Osteoblast (primary cell): ENCODE measurements at regions not wholly inside any gene's neighbourhood (a gene's known extent, or its start where the extent isn't known, plus 50 kb on each side); places are given as distances from the start of the nearest gene placed in this dataset.

ENCODE experiments used
- DNase-seq: peaks from one replicate; pipeline ENCODE4 v3.0.0; 2011; ENCODE audit warnings: low spot score, mixed read lengths; ENCODE audit not compliant: insufficient read length; ENCODE audit errors: missing footprints
- H2AFZ ChIP-seq: 2 replicates; pipeline ENCODE4 v1.6.0; 2011; ENCODE audit warnings: mild to moderate bottlenecking, low read length
- H3K27ac ChIP-seq: 2 replicates; pipeline ENCODE4 v1.5.1; 2011; ENCODE audit warnings: mild to moderate bottlenecking, low read depth, low read length, moderate library complexity
- H3K27me3 ChIP-seq: 2 replicates; pipeline ENCODE4 v1.6.0; 2012; ENCODE audit warnings: mild to moderate bottlenecking, control low read depth, inconsistent platforms, low read length, moderate library complexity; ENCODE audit not compliant: insufficient read depth
- H3K36me3 ChIP-seq: 2 replicates; pipeline ENCODE4 v1.5.1; 2011; ENCODE audit warnings: mild to moderate bottlenecking, low read length, control low read depth, moderate library complexity; ENCODE audit not compliant: insufficient read depth
- H3K4me1 ChIP-seq: 2 replicates; pipeline ENCODE4 v1.5.1; 2011; ENCODE audit warnings: mild to moderate bottlenecking, low read length, control low read depth, moderate library complexity; ENCODE audit not compliant: insufficient read depth
- H3K4me2 ChIP-seq: 2 replicates; pipeline ENCODE4 v1.6.0; 2011; ENCODE audit warnings: mild to moderate bottlenecking, low read length; ENCODE audit not compliant: insufficient read depth
- H3K4me3 ChIP-seq: fragments of 200-600 bp; sonication (generic); 3 replicates; pipeline ENCODE4 v1.5.1; 2012; ENCODE audit warnings: mild to moderate bottlenecking, low read length, inconsistent platforms; ENCODE audit not compliant: insufficient read depth
- H3K79me2 ChIP-seq: 2 replicates; pipeline ENCODE4 v1.6.0; 2012; ENCODE audit warnings: mild to moderate bottlenecking, low read length, control low read depth, inconsistent platforms; ENCODE audit not compliant: insufficient read depth
- H3K9me3 ChIP-seq: 2 replicates; pipeline ENCODE4 v1.5.1; 2011; ENCODE audit warnings: low read depth, low read length, control low read depth
- H4K20me1 ChIP-seq: 2 replicates; pipeline ENCODE4 v1.6.0; 2012; ENCODE audit warnings: mild to moderate bottlenecking, low read length, control low read depth; ENCODE audit not compliant: insufficient read depth
- CTCF ChIP-seq: IDR thresholded peaks from 2 replicates; pipeline ENCODE4 v1.5.1; 2011; ENCODE audit warnings: mild to moderate bottlenecking, low read depth, low read length, moderate library complexity; ENCODE audit errors: extremely low read depth

DNA sequence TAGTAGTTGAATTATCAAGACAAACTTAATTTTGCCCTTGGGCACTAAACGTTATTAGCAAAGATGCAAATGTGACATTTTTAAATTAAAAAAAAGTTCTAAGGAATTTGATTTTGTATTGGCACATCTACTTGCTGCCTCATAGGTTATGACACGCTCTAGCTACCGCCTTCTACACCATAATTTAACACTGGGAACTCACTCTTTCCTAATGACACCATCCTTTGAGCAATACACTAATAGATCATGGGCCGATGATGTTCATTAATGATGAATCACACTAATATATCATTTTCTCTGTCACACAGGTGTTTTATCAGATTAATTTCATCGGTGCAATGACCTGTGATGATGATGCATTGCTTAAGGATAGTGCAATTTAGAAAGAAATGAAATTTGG lies 528.8 kb upstream of the PCDH9 start:
- no peak overlapping the region for H3K4me3 ChIP-seq
- no peaks in the 10 kb centered on the region for H3K79me2 ChIP-seq
- H3K27me3 ChIP-seq = no peaks in the 10 kb centered on the region
- no peaks in the 10 kb centered on the region for H3K9me3 ChIP-seq
- no peak for DNase-seq
- H2AFZ ChIP-seq = no peak overlapping the region
- no peaks in the 10 kb centered on the region for H3K4me1 ChIP-seq
- H4K20me1 ChIP-seq = no peaks in the 10 kb centered on the region
- no peak for TF ChIP-seq CTCF
- H3K4me2 ChIP-seq = no peak overlapping the region
- no peak overlapping the region for H3K27ac ChIP-seq
- no peaks in the 10 kb centered on the region for H3K36me3 ChIP-seq

DNA sequence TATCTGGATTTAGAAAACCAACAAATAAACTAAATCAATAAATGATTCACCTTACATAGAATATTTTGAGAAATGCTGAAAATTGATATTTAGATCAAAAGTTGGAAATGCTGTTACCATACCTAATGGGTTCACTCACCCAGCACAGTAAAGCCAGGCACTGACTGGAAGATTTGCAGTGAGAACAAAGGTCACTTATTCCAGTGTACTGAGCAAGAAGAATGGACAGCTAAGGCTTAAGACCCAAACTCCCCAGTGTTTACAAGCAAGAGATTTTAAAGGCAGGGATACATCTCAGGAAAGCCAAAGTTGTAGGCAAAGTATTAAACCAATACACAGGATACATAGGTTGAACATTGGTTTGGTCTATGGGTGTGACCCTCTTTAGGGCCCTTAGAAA lies 523.9 kb upstream of the PCDH9 start:
- Histone ChIP-seq H3K4me1 (no peaks in the 10 kb centered on the region), H2AFZ (no peak overlapping the region), H3K27ac (no peak overlapping the region), H3K4me2 (no peak overlapping the region), H3K9me3 (no peaks in the 10 kb centered on the region), H3K79me2 (no peaks in the 10 kb centered on the region), H3K4me3 (no peak overlapping the region), H3K36me3 (no peaks in the 10 kb centered on the region), H4K20me1 (no peaks in the 10 kb centered on the region), H3K27me3 (no peaks in the 10 kb centered on the region)
- no peak for TF ChIP-seq CTCF
- DNase-seq = no peak

DNA sequence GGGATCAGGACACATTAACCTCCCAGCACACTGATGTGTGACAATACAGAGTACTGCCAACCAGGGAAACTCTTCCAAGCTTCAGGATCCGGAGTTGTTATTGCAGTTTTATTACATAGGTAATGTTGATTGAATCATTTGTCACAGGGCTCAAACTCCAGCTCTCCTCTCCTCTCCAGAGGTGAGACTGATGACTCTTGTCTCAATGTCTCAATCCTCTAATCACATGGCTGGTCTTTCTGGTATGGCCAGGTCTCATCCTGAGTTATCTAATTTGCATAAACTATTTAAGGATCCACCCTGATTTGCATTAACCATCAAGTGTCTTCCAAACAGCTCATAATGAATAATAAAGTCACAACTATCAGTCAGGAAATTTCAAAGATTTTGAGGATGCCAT lies 522.6 kb upstream of the PCDH9 start:
- Histone ChIP-seq H3K9me3 (no peaks in the 10 kb centered on the region), H3K27ac (no peak overlapping the region), H3K4me3 (no peak overlapping the region), H3K4me2 (no peak overlapping the region), H2AFZ (no peak overlapping the region), H3K79me2 (no peaks in the 10 kb centered on the region), H4K20me1 (no peaks in the 10 kb centered on the region), H3K27me3 (no peaks in the 10 kb centered on the region), H3K4me1 (no peaks in the 10 kb centered on the region), H3K36me3 (no peaks in the 10 kb centered on the region)
- no peak for DNase-seq
- no peak for TF ChIP-seq CTCF

GRCh38 chr13:67742478-67742877 lies 512.3 kb upstream of the PCDH9 start:
- H3K79me2 ChIP-seq = no peaks in the 10 kb centered on the region
- TF ChIP-seq CTCF = no peak
- no peak overlapping the region for H3K4me3 ChIP-seq

More at GRCh38 chr13:67742478-67742877, 512.3 kb upstream of the PCDH9 start:
- no peak overlapping the region for H2AFZ ChIP-seq
- H3K36me3 ChIP-seq = no peaks in the 10 kb centered on the region
- H3K27me3 ChIP-seq = no peaks in the 10 kb centered on the region
- H3K27ac ChIP-seq = no peak overlapping the region
- no peak overlapping the region for H3K4me2 ChIP-seq
- H3K9me3 ChIP-seq = no peaks in the 10 kb centered on the region
- H3K4me1 ChIP-seq = no peaks in the 10 kb centered on the region
- no peak for DNase-seq
- H4K20me1 ChIP-seq = no peaks in the 10 kb centered on the region
